Activated effector memory CD4-positive, alpha-beta T cell treated with Interleukin-2 at 50 U/mL for 16 hours (primary cell): ENCODE measurements at regions not wholly inside any gene's neighbourhood (a gene's known extent, or its start where the extent isn't known, plus 50 kb on each side); places are given as distances from the start of the nearest gene placed in this dataset.

Experiments
- DNase-seq: peaks from one replicate; pipeline ENCODE4 v3.0.0-alpha.2; 2020

GRCh38 chr12:60052483-60052882 is 456.7 kb downstream of the SLC16A7 start:
- no peak for DNase-seq

- no peak for DNase-seq
Observed at GRCh38 chr12:60059180-60059579, 463.4 kb downstream of the SLC16A7 start.

GRCh38 chr12:60066655-60067054 is 470.8 kb downstream of the SLC16A7 start:
- DNase-seq: no peak

- DNase-seq: no peak
Observed at GRCh38 chr12:60070552-60070951, 474.7 kb downstream of the SLC16A7 start.

GRCh38 chr12:60071759-60072191 is 475.9 kb downstream of the SLC16A7 start:
- no peak for DNase-seq

- DNase-seq: no peak
Observed at GRCh38 chr12:60072911-60073310, 477.1 kb downstream of the SLC16A7 start.

GRCh38 chr12:60075091-60075490 is 479.3 kb downstream of the SLC16A7 start:
- no peak for DNase-seq

- no peak for DNase-seq
Observed at GRCh38 chr12:60078026-60078425, 482.2 kb downstream of the SLC16A7 start.

GRCh38 chr12:60093428-60093827 is 497.6 kb downstream of the SLC16A7 start:
- no peak for DNase-seq

- DNase-seq: no peak
Observed at GRCh38 chr12:60094436-60094835, 498.6 kb downstream of the SLC16A7 start.

GRCh38 chr12:60096727-60097126 is 500.9 kb downstream of the SLC16A7 start:
- no peak for DNase-seq

- no peak for DNase-seq
Observed at GRCh38 chr12:60100160-60100559, 504.3 kb downstream of the SLC16A7 start.

GRCh38 chr12:60100852-60101251 is 505.0 kb downstream of the SLC16A7 start:
- DNase-seq: no peak

GRCh38 chr12:60101715-60102114 is 505.9 kb downstream of the SLC16A7 start:
- DNase-seq: no peak

- DNase-seq: no peak
Observed at GRCh38 chr12:60106214-60106613, 510.4 kb downstream of the SLC16A7 start.

- no peak for DNase-seq
Observed at GRCh38 chr12:60107992-60108391, 512.2 kb downstream of the SLC16A7 start.

- DNase-seq: no peak
Observed at GRCh38 chr12:60112063-60112462, 516.2 kb downstream of the SLC16A7 start.

- DNase-seq: no peak
Observed at GRCh38 chr12:60112763-60113162, 516.9 kb downstream of the SLC16A7 start.

GRCh38 chr12:60114169-60114568 is 518.3 kb downstream of the SLC16A7 start:
- DNase-seq: no peak

- DNase-seq: no peak
Observed at GRCh38 chr12:60119327-60119726, 523.5 kb downstream of the SLC16A7 start.

- no peak for DNase-seq
Observed at GRCh38 chr12:60120199-60120598, 524.4 kb downstream of the SLC16A7 start.

- DNase-seq: no peak
Observed at GRCh38 chr12:60123557-60123956, 527.7 kb downstream of the SLC16A7 start.

- DNase-seq: no peak
Observed at GRCh38 chr12:60137513-60137912, 541.7 kb downstream of the SLC16A7 start.

GRCh38 chr12:60138526-60138925 is 542.7 kb downstream of the SLC16A7 start:
- no peak for DNase-seq

- DNase-seq: no peak
Observed at GRCh38 chr12:60144395-60144794, 548.6 kb downstream of the SLC16A7 start.

GRCh38 chr12:60148109-60148508 is 552.3 kb downstream of the SLC16A7 start:
- DNase-seq: no peak
